ENCODE measurements at regions not wholly inside any gene's neighbourhood (a gene's known extent, or its start where the extent isn't known, plus 50 kb on each side); places are given as distances from the start of the nearest gene placed in this dataset.
"Not testable (repeated sequence)": the region's sequence is repeated elsewhere in the genome, so short reads cannot be mapped to it uniquely, and the experiment has no call there.

DNA sequence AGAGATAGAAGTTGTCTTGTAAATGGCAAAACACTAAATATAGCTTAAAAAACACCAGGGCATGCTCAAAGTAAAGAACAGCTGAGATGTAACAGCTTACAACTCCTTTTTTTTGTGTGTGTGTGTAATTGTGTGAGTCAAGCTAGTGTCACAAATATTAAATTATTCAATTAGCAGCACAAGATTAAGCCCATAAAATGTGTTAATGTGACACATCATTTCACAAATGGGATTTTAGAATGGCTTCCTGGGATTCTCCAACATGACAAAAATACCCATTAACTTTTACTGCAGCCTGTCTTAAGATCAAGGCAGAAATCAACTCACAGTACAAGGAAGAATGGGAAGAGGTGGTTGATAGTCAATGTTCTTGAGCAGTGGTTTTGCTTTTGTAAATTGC lies 251.4 kb downstream of the KIF20B start:
- DNase-seq = no peak

DNA sequence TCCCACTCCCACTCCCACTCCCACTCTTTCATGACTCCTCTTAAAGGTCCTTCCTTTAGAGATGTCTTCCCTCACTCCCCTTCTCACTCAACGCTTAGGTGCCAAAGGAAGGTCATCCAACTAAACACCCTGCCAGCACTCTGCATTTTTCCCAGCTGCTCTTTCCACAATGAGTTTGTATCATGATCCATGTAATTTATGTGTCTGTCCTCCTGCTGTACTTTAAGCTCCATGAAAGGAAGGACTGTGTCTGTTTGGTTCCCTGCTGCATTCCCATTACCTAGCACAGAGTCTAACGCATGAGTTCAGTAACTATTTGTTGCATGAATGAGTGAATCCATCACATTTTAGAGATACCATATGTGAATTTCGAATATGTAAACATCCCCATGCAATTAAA lies 252.7 kb downstream of the KIF20B start:
- no peak for DNase-seq

DNA sequence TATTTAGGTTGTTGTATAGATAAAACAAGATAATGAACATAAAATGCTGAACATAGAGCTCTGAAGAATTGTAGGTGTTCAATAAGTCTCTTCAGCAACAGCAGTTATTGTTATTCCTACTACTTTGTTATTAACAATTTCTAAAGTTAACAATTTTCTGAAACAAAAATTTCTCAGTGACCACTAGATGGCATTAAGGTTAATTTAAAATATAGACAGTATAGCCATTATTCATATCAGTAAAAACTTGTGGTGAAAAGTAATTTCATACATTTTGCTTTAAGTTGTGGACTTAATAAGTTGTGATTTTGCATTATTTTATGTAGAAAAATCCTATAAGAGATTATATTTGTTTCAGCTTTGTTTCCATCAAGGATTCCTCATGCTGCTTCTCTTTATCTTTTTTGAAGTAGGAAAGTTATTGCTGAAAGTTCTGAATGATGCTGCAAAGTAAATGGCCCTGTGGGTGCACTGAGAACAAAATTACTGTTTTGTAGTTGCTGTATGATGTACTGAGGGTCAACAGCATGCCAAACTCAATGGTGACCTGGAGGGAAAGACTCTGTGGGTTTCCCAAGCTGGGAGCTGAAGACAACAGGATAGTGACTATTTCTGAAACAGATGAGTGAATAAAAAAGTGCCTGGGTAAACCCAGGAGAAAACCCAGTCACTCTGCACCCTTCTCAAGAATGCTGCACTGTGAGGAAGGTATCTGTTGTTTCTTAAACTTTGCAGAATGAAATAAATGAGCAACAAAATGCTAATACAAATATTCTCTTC lies 253.6 kb downstream of the KIF20B start:
- DNase-seq = peak in 1 of 2 donors; percentile 10

GRCh38 chr10:89959433-89960110 lies 258.2 kb downstream of the KIF20B start:
- no peak for DNase-seq

GRCh38 chr10:89963451-89964102 lies 262.2 kb downstream of the KIF20B start:
- DNase-seq = no peak

GRCh38 chr10:89966211-89966610 lies 264.8 kb downstream of the KIF20B start:
- no peak for DNase-seq

DNA sequence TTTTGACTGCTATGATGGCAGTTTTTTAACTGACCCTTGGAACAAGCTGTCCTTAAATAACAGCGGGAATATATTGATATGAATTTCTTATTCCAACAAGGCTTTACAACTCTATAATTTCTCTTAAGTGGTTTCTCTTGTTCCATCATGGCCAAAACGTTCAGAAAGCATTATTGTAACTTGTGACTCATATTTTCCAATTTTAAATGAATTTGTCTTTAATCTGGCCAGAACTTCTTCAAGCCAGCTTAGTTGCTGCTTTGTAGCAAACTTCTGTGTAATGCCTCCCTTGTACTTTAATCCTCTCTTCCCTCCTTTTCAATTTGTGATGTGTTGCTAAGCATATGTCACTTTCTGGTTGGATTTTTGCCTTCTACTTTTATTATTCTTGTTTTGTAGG lies 271.9 kb downstream of the KIF20B start:
- no peak for DNase-seq

GRCh38 chr10:89975071-89975470 lies 273.7 kb downstream of the KIF20B start:
- no peak for DNase-seq

DNA sequence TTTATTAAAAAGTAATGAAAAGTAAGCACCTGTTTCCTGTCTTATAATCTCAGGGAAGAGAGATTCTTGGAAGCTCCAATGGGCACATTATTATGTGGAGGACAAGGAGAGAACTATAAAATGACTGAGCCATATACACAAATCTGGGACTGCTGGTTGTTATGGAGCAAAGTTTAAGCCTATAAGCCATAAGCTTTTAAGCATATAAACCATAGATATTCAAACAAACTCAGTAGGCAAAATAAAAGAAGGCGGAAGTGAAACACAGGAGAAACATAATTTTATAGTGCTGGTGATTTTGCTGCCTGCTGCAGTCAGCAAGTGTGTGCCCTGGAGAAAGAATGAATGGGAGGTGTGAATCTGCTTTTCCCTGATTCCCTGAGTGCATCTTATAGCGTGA lies 274.4 kb downstream of the KIF20B start:
- DNase-seq = no peak

DNA sequence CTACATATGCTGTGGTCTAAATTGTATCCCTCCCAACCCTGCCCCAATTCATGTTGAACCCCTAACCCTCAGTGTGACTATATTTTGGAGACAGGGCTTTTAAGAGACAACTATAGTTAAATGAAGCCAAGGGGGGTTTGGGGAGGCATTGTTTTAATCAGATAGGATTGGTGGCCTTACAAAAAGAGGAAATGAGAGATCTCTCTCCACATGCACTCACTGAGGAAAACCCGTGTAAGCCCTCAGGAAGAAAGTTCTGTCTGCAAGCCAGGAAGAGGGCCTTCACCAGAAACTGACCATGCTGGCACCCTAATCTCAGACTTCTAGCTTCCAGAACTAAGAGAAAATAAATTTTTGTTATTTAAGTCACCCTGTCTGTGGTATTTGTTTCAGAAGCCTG lies 276.7 kb downstream of the KIF20B start:
- no peak for DNase-seq

GRCh38 chr10:89979726-89980125 lies 278.3 kb downstream of the KIF20B start:
- DNase-seq = no peak

GRCh38 chr10:89980166-89980565 lies 278.8 kb downstream of the KIF20B start:
- DNase-seq = no peak

GRCh38 chr10:89981891-89982290 lies 280.5 kb downstream of the KIF20B start:
- DNase-seq = no peak

- no peak for DNase-seq
Observed at GRCh38 chr10:89985446-89985845, 284.1 kb downstream of the KIF20B start.

DNA sequence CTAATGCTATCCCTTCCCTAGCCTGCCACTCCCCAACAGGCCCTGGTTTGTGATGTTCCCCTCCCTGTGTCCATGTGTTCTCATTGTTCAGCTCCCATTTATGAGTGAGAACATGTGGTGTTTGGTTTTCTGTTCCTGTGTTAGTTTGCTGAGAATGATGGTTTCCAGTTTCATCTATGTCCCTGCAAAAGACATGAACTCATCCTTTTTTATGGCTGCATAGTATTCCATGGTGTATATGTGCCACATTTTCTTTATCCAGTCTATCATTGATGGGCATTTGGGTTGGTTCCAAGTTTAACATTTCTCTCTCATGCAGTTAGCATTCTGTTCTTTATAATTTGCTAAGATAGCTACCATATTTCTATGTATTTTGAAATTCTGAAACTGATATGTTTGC lies 287.0 kb downstream of the KIF20B start:
- not testable (repeated sequence) for DNase-seq

- peak; percentile 4 to 5 for DNase-seq
Observed at GRCh38 chr10:89992575-89992974, 291.2 kb downstream of the KIF20B start.

DNA sequence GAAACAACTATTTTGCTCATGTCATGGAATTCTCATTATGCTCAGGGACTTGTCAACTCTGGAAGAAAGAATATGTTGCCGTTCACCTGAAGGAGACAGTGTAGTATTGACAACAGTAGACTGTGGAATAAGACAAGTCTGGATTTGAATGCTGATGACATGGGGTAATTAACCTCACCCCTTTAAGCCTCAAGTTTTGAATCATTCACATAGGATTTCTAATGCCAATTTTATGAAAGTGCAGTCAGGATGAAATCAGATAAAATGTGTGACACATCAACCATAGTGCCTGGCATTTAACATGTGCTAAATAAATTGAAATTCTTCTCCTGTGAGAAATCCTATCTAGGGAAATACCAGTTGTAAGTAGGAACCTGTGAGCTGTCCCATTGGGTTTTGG lies 305.8 kb downstream of the KIF20B start:
- DNase-seq = no peak

DNA sequence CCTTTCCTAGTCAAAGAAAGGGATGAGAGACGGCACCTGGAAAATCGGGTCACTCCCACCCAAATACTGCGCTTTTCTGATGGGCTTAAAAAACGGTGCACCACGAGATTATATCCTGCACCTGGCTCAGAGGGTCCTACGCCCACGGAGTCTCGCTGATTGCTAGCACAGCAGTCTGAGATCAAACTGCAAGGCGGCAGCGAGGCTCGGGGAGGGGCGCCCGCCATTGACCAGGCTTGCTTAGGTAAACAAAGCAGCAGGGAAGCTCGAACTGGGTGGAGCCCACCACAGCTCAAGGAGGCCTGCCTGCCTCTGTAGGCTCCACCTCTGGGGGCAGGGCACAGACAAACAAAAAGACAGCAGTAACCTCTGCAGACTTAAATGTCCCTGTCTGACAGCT lies 309.9 kb downstream of the KIF20B start:
- DNase-seq = not testable (repeated sequence)

- no peak for DNase-seq
Observed at GRCh38 chr10:90018819-90019218, 317.4 kb downstream of the KIF20B start.

- DNase-seq = no peak
Observed at GRCh38 chr10:90020506-90020905, 319.1 kb downstream of the KIF20B start.

- no peak for DNase-seq
Observed at GRCh38 chr10:90023950-90024349, 322.6 kb downstream of the KIF20B start.

GRCh38 chr10:90028312-90028711 lies 326.9 kb downstream of the KIF20B start:
- no peak for DNase-seq

DNA sequence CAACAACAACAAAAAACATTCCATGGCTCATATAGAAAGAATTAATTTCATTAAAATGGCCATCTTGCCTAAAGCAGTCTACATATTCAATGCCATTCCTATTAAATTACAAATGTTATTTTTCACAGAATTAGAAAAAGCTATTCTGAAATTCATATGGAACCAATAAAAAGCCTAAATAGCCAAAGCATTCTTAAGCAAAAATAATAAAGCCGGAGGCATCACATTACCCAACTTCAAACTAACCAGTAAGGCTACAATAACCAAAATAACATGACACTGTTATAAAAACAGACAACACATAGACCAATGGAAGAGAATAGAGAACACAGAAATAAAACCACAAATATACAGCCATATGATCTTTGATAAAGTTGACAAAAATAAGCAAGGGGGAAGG lies 330.4 kb downstream of the KIF20B start:
- DNase-seq = no peak

GRCh38 chr10:90032519-90032918 lies 331.1 kb downstream of the KIF20B start:
- DNase-seq = no peak
